ENCODE measurements at regions not wholly inside any gene's neighbourhood (a gene's known extent, or its start where the extent isn't known, plus 50 kb on each side); places are given as distances from the start of the nearest gene placed in this dataset.

DNA sequence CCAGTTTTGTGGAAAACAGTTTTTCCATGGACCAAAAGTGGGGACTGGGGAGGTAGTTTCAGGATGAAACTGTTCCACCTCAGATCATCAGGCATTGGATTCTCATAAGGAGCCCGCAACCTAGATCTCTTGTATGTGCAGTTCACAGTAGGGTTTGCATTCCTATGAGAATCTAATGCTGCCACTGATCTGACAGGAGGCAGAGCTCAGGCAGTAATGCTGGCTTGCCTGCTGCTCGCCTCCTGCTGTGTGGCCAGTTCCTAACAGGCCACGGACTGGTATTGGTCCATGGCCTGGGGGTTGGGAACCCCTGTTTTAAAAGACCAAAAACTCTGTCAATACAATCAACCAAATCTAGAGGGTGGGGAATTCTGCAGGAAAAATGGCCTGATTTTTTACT lies 100.0 kb upstream of the EOLA2 start:
- TF ChIP-seq EZH2 (IDR thresholded peaks at IDR 0.05; ENCODE audit: insufficient read depth, poor library complexity, severe bottlenecking) = no peak
- no peak for TF ChIP-seq EZH2phosphoT487 (IDR thresholded peaks at IDR 0.05; ENCODE audit: insufficient read depth, low read depth)
